GM23338 (cell line): ENCODE measurements at regions not wholly inside any gene's neighbourhood (a gene's known extent, or its start where the extent isn't known, plus 50 kb on each side); places are given as distances from the start of the nearest gene placed in this dataset.

Experiments used
- ATAC-seq: fragments of 200-7000 bp; cut with Tn5 transposase; 3 replicates; pipeline ENCODE4 v1.9.1; 2020
- DNase-seq: peaks from one replicate; pipeline ENCODE4 v3.0.0-alpha.2; 2015; ENCODE audit warnings: low spot score
- H2AFZ ChIP-seq: fragments of 200-600 bp; sonication (generic); 2 replicates; pipeline ENCODE4 v1.8.0; 2016; ENCODE audit warnings: antibody characterized with exemption, mild to moderate bottlenecking, moderate library complexity
- H3F3A ChIP-seq: fragments of 200-600 bp; sonication (generic); replicated peaks from 2 replicates; pipeline ENCODE4 v1.8.0; 2017; ENCODE audit warnings: antibody characterized with exemption, mixed run types, low read depth
- H3K27ac ChIP-seq: fragments of 200-600 bp; sonication (generic); 2 replicates; pipeline ENCODE4 v1.6.1; 2016; ENCODE audit warnings: low read depth
- H3K27me3 ChIP-seq: fragments of 200-600 bp; sonication (generic); 2 replicates; pipeline ENCODE4 v1.8.0; 2016; ENCODE audit warnings: mild to moderate bottlenecking, mixed run types, moderate library complexity; ENCODE audit not compliant: insufficient read depth
- H3K36me3 ChIP-seq: fragments of 200-600 bp; sonication (generic); 2 replicates; pipeline ENCODE4 v1.8.0; 2016; ENCODE audit warnings: mild to moderate bottlenecking; ENCODE audit not compliant: insufficient read depth
- H3K4me1 ChIP-seq: fragments of 200-600 bp; sonication (generic); 2 replicates; pipeline ENCODE4 v1.8.0; 2016; ENCODE audit warnings: mild to moderate bottlenecking, moderate library complexity; ENCODE audit not compliant: insufficient read depth
- H3K4me2 ChIP-seq: fragments of 200-600 bp; sonication (generic); 2 replicates; pipeline ENCODE4 v1.7.1; 2017; ENCODE audit warnings: mixed run types
- H3K4me3 ChIP-seq: fragments of 200-600 bp; sonication (generic); 2 replicates; pipeline ENCODE4 v1.6.1; 2016; ENCODE audit warnings: mixed run types
- H3K79me2 ChIP-seq: fragments of 200-600 bp; sonication (generic); replicated peaks from 2 replicates; pipeline ENCODE4 v1.8.0; 2017; ENCODE audit warnings: mild to moderate bottlenecking; ENCODE audit not compliant: insufficient read depth
- H3K9me2 ChIP-seq: fragments of 200-600 bp; sonication (generic); 2 replicates; pipeline ENCODE4 v1.8.0; 2017; ENCODE audit not compliant: insufficient read depth
- H4K20me1 ChIP-seq: fragments of 200-600 bp; sonication (generic); replicated peaks from 2 replicates; pipeline ENCODE4 v1.8.0; 2017; ENCODE audit warnings: mild to moderate bottlenecking; ENCODE audit not compliant: insufficient read depth
- H3K27ac Mint-ChIP-seq: 2 replicates; pipeline ENCODE4 v1.8.0; 2020; ENCODE audit warnings: inconsistent platforms, mild to moderate bottlenecking, moderate library complexity, mixed read lengths
- H3K27me3 Mint-ChIP-seq: 3 replicates; pipeline ENCODE4 v1.8.0; 2022; ENCODE audit warnings: low read depth, mild to moderate bottlenecking, moderate library complexity, mixed read lengths, inconsistent platforms; ENCODE audit not compliant: insufficient read depth, poor library complexity
- H3K36me3 Mint-ChIP-seq: 3 replicates; pipeline ENCODE4 v1.8.0; 2021; ENCODE audit warnings: low read depth, mild to moderate bottlenecking, inconsistent platforms, moderate library complexity, mixed read lengths
- H3K4me1 Mint-ChIP-seq: 3 replicates; pipeline ENCODE4 v1.8.0; 2020; ENCODE audit warnings: mild to moderate bottlenecking, inconsistent platforms, mixed read lengths
- H3K4me3 Mint-ChIP-seq: 3 replicates; pipeline ENCODE4 v1.8.0; 2021; ENCODE audit warnings: moderate library complexity, mild to moderate bottlenecking, inconsistent platforms, mixed read lengths
- H3K9me3 Mint-ChIP-seq: 3 replicates; pipeline ENCODE4 v1.8.0; 2020; ENCODE audit warnings: moderate library complexity, mild to moderate bottlenecking, inconsistent platforms, mixed read lengths
- TF ChIP-seq, protein P1 (sequence below): fragments of 250-450 bp; sonication (Bioruptor Pico); IDR thresholded peaks from 2 replicates; pipeline ENCODE4 v1.5.0; 2020; ENCODE audit warnings: mild to moderate bottlenecking, moderate library complexity
- TF ChIP-seq, protein P2 (sequence below): IDR thresholded peaks from one replicate; pipeline ENCODE4 v1.6.1; 2018; ENCODE audit warnings: antibody characterized with exemption; ENCODE audit not compliant: unreplicated experiment

DNA sequence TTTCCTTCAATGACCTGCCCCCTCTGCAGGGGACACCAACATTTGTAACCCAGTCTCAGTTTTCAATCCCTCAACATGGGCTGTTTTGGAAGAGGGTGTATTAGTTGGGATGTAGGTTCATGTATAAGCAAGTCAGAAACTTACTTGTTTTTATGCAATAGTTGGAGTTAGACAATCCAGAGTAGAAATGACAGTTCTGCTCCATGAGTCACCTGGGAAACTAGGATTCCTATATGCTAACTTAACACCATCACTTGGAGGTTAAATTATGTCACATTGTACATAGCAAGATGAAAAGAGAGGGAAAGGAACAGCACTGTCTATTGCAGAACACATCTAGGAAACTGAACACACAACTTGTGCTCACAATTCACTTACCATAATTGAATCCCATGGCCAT is 436.4 kb downstream of the RFC3 start:
- peaks cover 3% of the 10 kb centered on the region; the same call in 2 of the 3 replicates for H3K36me3 Mint-ChIP-seq
- H3K9me3 Mint-ChIP-seq: peaks cover 10% of the 10 kb centered on the region
- H3K27me3 ChIP-seq: no peaks in the 10 kb centered on the region
- peaks cover 2% of the 10 kb centered on the region; the same call in 1 of the 2 replicates for H3K4me1 ChIP-seq
- peaks cover 4% of the 10 kb centered on the region; the same call in 2 of the 3 replicates for H3K4me1 Mint-ChIP-seq
- TF ChIP-seq, protein P1, sequence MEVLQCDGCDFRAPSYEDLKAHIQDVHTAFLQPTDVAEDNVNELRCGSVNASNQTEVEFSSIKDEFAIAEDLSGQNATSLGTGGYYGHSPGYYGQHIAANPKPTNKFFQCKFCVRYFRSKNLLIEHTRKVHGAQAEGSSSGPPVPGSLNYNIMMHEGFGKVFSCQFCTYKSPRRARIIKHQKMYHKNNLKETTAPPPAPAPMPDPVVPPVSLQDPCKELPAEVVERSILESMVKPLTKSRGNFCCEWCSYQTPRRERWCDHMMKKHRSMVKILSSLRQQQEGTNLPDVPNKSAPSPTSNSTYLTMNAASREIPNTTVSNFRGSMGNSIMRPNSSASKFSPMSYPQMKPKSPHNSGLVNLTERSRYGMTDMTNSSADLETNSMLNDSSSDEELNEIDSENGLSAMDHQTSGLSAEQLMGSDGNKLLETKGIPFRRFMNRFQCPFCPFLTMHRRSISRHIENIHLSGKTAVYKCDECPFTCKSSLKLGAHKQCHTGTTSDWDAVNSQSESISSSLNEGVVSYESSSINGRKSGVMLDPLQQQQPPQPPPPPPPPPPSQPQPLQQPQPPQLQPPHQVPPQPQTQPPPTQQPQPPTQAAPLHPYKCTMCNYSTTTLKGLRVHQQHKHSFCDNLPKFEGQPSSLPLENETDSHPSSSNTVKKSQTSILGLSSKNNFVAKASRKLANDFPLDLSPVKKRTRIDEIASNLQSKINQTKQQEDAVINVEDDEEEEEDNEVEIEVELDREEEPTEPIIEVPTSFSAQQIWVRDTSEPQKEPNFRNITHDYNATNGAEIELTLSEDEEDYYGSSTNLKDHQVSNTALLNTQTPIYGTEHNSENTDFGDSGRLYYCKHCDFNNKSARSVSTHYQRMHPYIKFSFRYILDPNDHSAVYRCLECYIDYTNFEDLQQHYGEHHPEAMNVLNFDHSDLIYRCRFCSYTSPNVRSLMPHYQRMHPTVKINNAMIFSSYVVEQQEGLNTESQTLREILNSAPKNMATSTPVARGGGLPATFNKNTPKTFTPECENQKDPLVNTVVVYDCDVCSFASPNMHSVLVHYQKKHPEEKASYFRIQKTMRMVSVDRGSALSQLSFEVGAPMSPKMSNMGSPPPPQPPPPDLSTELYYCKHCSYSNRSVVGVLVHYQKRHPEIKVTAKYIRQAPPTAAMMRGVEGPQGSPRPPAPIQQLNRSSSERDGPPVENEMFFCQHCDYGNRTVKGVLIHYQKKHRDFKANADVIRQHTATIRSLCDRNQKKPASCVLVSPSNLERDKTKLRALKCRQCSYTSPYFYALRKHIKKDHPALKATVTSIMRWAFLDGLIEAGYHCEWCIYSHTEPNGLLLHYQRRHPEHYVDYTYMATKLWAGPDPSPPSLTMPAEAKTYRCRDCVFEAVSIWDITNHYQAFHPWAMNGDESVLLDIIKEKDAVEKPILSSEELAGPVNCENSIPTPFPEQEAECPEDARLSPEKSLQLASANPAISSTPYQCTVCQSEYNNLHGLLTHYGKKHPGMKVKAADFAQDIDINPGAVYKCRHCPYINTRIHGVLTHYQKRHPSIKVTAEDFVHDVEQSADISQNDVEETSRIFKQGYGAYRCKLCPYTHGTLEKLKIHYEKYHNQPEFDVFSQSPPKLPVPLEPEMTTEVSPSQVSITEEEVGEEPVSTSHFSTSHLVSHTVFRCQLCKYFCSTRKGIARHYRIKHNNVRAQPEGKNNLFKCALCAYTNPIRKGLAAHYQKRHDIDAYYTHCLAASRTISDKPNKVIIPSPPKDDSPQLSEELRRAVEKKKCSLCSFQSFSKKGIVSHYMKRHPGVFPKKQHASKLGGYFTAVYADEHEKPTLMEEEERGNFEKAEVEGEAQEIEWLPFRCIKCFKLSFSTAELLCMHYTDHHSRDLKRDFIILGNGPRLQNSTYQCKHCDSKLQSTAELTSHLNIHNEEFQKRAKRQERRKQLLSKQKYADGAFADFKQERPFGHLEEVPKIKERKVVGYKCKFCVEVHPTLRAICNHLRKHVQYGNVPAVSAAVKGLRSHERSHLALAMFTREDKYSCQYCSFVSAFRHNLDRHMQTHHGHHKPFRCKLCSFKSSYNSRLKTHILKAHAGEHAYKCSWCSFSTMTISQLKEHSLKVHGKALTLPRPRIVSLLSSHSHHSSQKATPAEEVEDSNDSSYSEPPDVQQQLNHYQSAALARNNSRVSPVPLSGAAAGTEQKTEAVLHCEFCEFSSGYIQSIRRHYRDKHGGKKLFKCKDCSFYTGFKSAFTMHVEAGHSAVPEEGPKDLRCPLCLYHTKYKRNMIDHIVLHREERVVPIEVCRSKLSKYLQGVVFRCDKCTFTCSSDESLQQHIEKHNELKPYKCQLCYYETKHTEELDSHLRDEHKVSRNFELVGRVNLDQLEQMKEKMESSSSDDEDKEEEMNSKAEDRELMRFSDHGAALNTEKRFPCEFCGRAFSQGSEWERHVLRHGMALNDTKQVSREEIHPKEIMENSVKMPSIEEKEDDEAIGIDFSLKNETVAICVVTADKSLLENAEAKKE (CRISPR knock-in tag): no peak
- TF ChIP-seq, protein P2, sequence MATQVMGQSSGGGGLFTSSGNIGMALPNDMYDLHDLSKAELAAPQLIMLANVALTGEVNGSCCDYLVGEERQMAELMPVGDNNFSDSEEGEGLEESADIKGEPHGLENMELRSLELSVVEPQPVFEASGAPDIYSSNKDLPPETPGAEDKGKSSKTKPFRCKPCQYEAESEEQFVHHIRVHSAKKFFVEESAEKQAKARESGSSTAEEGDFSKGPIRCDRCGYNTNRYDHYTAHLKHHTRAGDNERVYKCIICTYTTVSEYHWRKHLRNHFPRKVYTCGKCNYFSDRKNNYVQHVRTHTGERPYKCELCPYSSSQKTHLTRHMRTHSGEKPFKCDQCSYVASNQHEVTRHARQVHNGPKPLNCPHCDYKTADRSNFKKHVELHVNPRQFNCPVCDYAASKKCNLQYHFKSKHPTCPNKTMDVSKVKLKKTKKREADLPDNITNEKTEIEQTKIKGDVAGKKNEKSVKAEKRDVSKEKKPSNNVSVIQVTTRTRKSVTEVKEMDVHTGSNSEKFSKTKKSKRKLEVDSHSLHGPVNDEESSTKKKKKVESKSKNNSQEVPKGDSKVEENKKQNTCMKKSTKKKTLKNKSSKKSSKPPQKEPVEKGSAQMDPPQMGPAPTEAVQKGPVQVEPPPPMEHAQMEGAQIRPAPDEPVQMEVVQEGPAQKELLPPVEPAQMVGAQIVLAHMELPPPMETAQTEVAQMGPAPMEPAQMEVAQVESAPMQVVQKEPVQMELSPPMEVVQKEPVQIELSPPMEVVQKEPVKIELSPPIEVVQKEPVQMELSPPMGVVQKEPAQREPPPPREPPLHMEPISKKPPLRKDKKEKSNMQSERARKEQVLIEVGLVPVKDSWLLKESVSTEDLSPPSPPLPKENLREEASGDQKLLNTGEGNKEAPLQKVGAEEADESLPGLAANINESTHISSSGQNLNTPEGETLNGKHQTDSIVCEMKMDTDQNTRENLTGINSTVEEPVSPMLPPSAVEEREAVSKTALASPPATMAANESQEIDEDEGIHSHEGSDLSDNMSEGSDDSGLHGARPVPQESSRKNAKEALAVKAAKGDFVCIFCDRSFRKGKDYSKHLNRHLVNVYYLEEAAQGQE: no peak
- H3K9me2 ChIP-seq: peaks cover 10% of the 10 kb centered on the region; the same call in 1 of the 2 replicates
- no peaks in the 10 kb centered on the region for H3F3A ChIP-seq
- no peak overlapping the region for H3K27ac Mint-ChIP-seq
- DNase-seq (no peak), ATAC-seq (no peak)
- no peaks in the 10 kb centered on the region for H3K36me3 ChIP-seq
- H3K27me3 Mint-ChIP-seq: no peaks in the 10 kb centered on the region
- H3K27ac ChIP-seq: no peak overlapping the region
- H3K4me3 Mint-ChIP-seq: no peak overlapping the region
- no peaks in the 10 kb centered on the region for H4K20me1 ChIP-seq
- H3K79me2 ChIP-seq: no peaks in the 10 kb centered on the region
- H3K4me2 ChIP-seq: no peak overlapping the region
- no peak overlapping the region for H3K4me3 ChIP-seq
- no peak overlapping the region for H2AFZ ChIP-seq
